AG10803 (cell line): ENCODE measurements at regions not wholly inside any gene's neighbourhood (a gene's known extent, or its start where the extent isn't known, plus 50 kb on each side); places are given as distances from the start of the nearest gene placed in this dataset.

Experiments used
- DNase-seq: peaks from one replicate; pipeline ENCODE4 v3.0.0; 2010; ENCODE audit warnings: low read depth
- H3K4me3 ChIP-seq: 2 replicates; pipeline ENCODE4 v1.5.1; 2011; ENCODE audit warnings: mild to moderate bottlenecking, low read length, control low read depth
- TF ChIP-seq, protein P1 (sequence below): conservative IDR thresholded peaks from 2 replicates; pipeline ENCODE4 v1.5.1; 2011; ENCODE audit warnings: mild to moderate bottlenecking, low read length, control low read depth, inconsistent platforms

DNA sequence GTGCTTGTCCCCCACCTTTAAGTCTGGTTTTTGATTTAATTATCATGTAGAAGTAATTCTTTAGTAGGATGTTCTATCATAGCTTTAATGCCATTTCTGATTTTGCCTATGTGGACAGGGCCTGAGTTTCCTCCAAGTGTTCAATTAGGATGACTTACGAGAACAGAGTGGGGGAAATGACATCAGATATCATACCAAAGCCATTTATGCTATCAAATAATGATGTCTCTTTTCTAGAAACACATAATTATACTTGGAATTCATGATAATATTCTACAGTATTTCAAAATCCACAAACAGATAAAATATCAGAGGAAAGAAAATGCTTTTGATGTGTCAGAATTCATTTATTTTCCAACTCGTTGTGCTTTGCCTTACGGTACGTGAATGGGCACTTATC lies 165.9 kb upstream of the SPRED2 start:
- no peak for DNase-seq
- TF ChIP-seq, protein P1, sequence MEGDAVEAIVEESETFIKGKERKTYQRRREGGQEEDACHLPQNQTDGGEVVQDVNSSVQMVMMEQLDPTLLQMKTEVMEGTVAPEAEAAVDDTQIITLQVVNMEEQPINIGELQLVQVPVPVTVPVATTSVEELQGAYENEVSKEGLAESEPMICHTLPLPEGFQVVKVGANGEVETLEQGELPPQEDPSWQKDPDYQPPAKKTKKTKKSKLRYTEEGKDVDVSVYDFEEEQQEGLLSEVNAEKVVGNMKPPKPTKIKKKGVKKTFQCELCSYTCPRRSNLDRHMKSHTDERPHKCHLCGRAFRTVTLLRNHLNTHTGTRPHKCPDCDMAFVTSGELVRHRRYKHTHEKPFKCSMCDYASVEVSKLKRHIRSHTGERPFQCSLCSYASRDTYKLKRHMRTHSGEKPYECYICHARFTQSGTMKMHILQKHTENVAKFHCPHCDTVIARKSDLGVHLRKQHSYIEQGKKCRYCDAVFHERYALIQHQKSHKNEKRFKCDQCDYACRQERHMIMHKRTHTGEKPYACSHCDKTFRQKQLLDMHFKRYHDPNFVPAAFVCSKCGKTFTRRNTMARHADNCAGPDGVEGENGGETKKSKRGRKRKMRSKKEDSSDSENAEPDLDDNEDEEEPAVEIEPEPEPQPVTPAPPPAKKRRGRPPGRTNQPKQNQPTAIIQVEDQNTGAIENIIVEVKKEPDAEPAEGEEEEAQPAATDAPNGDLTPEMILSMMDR, result no peak
- no peak overlapping the region for H3K4me3 ChIP-seq

DNA sequence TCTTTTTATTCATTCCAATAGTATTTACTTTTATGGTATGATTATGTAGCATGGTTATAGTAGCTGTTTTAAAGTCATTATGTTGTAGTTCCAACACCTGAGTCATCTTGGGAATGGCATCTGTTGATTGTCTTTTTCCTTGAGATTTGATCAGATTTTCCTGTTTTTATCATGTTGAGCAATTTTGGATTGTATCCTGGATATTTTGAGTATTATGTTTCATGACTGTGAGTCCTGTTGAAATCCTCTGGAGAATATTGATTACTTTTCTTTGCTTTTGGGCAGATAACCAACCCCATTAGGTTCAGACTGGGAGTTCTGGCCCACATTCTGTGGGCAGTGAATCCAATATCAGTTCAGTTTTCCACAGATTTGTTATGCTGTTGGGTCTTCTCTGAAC lies 163.2 kb upstream of the SPRED2 start:
- H3K4me3 ChIP-seq, result no peak overlapping the region
- DNase-seq, result no peak
- TF ChIP-seq, protein P1, result no peak

DNA sequence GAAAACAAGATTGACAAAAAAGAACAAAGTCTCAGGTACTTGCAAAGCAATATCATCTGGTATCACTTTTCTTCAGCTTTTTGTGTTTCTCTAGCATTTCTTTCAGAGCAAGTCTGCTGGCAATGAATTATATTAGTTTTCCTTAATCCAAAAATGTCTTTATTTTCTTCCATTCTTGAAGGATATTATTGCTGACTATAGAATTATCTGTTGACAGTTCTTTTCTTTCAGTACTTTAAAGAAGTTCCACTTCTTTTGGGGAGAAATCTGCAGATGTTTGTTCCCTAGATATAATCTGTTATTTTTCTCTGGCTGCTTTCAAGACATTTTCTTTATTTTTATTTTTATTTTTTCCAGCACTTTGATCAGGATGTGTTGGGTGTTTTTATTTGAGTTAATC lies 161.8 kb upstream of the SPRED2 start:
- DNase-seq, result no peak
- TF ChIP-seq, protein P1, result no peak
- no peak overlapping the region for H3K4me3 ChIP-seq

DNA sequence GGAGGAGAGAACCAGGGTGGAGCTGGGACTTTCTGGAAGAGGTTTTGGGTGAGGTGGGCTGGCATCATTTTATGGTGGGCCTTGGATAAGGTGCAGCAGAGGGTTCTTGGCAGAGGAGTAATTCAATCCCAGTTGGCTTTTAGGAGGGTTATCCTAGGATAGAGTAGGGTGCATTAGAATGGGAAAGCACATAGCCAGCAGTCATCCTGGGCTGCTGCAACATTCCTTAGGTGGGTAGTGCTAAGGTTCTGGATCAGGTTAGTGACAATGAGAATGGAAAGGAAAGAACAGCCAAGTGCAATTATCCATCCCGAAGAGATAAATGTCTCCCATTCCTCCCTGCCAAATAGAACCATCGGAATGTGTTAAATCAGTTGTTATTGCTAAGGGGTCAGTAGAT lies 157.3 kb upstream of the SPRED2 start:
- TF ChIP-seq, protein P1, result no peak
- no peak for DNase-seq
- no peak overlapping the region for H3K4me3 ChIP-seq

DNA sequence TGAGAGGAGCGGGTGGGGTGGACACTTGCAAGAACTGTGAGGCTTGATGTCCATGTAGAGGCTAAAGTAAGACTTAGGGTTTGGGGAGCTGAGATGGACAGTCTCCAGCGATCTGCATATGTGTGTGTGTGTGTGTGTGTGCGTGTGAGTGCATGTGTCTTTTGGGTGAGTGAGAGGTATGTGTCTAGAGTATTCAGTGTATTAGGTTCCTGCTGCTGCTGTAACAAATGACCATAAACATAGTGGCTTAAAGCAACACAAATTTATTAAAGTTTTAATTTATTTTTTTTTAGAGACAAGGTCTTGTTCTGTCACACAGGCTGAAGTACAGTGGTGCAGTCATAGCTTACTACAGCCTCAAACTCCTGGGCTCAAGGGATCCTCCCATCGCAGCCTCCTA lies 155.4 kb upstream of the SPRED2 start:
- H3K4me3 ChIP-seq, result no peak overlapping the region
- TF ChIP-seq, protein P1, result no peak
- DNase-seq, result no peak

DNA sequence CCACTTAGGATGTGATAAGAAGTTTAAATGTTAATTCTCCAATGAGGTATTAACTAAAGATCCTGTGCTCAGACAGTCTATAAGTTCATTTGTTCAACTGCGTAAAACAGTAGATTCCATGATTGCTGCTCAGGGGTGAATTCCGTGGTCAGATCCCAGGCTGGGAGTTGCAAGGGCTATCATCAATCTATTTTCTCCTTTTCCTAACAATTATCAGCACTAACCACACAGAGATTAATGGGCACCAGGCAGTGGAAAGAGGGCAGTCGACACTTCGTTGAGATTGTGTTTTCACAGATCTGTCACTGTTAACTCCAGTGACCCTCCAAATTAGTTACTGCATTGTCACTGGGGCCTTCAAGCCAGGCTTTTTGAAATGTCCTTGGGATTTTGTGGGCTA lies 154.1 kb upstream of the SPRED2 start:
- H3K4me3 ChIP-seq, result no peak overlapping the region
- DNase-seq, result no peak
- TF ChIP-seq, protein P1, result no peak

DNA sequence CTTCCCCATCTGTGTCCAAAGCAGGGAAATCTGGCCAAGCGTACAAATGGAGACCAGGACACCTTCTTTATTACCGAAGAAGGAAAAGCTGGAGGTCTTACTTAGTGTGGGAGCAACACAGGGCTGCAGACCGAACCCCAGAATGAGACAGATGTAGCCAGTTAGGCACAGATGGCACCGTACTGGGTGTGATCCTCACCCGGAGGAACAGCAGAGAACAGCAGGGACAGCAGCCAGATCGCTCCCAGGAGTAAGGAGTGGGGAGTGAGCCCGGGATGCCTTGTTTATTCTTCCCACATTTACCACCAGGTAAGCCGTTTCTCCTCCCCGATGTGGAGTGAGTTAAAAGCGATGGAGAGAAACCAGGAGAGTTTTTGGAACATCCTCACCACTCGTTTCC lies 150.7 kb upstream of the SPRED2 start:
- no peak for DNase-seq
- H3K4me3 ChIP-seq, result no peak overlapping the region
- TF ChIP-seq, protein P1, result no peak
